ENCODE measurements at regions not wholly inside any gene's neighbourhood (a gene's known extent, or its start where the extent isn't known, plus 50 kb on each side); places are given as distances from the start of the nearest gene placed in this dataset.

DNA sequence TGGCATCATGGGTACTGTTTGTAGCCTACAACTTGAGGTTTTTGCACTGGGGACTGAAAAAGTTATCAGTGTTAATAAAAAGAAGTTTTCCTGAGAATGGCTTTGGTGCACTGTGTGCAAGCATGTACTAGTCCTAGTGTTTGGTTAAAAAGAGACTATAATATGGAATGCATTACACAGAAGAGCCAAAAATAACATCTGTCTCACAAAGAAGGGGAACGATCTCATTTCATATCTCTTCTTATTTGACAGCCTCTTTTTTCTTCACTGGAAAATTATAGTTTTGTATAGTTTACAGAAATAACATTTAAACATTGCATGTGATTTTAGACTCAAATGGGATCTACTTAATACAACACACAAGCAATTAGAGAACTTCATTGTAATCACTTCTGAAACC, 127.0 kb upstream of the GDNF start:
- Histone ChIP-seq H3K79me1 (ENCODE audit: low read depth in 1 of 2, low read length in 2 of 2) (no peaks in the 10 kb centered on the region), H3K9me3 (ENCODE audit: control insufficient read depth, insufficient read depth, low read length) (no peaks in the 10 kb centered on the region), H3K4ac (ENCODE audit: low read depth, low read length) (no peak overlapping the region), H2BK20ac (ENCODE audit: low read depth, low read length) (no peak overlapping the region), H4K8ac (ENCODE audit: low read depth in 2 of 2, low read length in 2 of 2) (no peak overlapping the region), H3K36me3 (ENCODE audit: control insufficient read depth, insufficient read depth, low read length) (no peaks in the 10 kb centered on the region), H3K4me1 (ENCODE audit: control insufficient read depth, insufficient read depth, low read length) (no peaks in the 10 kb centered on the region), H2BK15ac (ENCODE audit: low read depth, low read length) (no peak overlapping the region), H2AK5ac (ENCODE audit: low read depth, low read length) (no peak overlapping the region), H3K18ac (ENCODE audit: low read depth, low read length) (no peak overlapping the region), H3K23ac (ENCODE audit: low read depth, low read length) (no peak overlapping the region), H3K27me3 (ENCODE audit: control insufficient read depth, insufficient read depth, low read length) (peaks cover 7% of the 10 kb centered on the region), H2AK9ac (replicated peaks; ENCODE audit: low read depth, low read length, poor library complexity) (no peak overlapping the region), H3K4me3 (ENCODE audit: insufficient read depth, low read depth, low read length) (no peak overlapping the region), H3K9ac (ENCODE audit: low read depth, low read length) (no peak overlapping the region), H2BK120ac (ENCODE audit: low read depth, low read length) (no peak overlapping the region), H3K4me2 (ENCODE audit: low read depth, low read length) (no peak overlapping the region), H3K9me1 (ENCODE audit: insufficient read depth, low read length) (no peaks in the 10 kb centered on the region), H2AFZ (replicated peaks; ENCODE audit: low read length, poor library complexity) (no peak overlapping the region), H3K14ac (replicated peaks; ENCODE audit: low read depth, low read length) (no peak overlapping the region), H4K20me1 (ENCODE audit: insufficient read depth, low read length) (no peaks in the 10 kb centered on the region), H4K91ac (ENCODE audit: insufficient read depth, low read depth, low read length) (no peak overlapping the region), H2BK5ac (ENCODE audit: low read depth, low read length, poor library complexity, severe bottlenecking) (no peak overlapping the region), H4K5ac (ENCODE audit: low read depth, low read length) (no peak overlapping the region), H3K56ac (ENCODE audit: extremely low read depth, insufficient read depth, low read length) (no peak overlapping the region), H3K27ac (ENCODE audit: insufficient read depth, low read length) (no peak overlapping the region)
- DNase-seq (no peak), ATAC-seq (ENCODE audit: low read depth) (no peak)
- intact Hi-C loops (cut with micrococcal nuclease): no loop called here
- ChIA-PET CTCF (no interaction called here), POLR2A (ENCODE audit: unreplicated experiment) (no interaction called here)
- no TSS peak for BruUV-seq (replicated peaks)
- dilution Hi-C loops (cut with HindIII; ENCODE audit: low sequenced_read_pairs, unreplicated experiment): no loop called here
- in situ Hi-C loops (cut with MboI; ENCODE audit: low sequenced_read_pairs): no loop called here
- TF ChIP-seq MXI1 (IDR thresholded peaks at IDR 0.05; ENCODE audit: borderline replicate concordance, low read depth, low read length) (no peak), NFE2L2 (IDR thresholded peaks at IDR 0.05; ENCODE audit: low read depth, low read length) (no peak), SMC3 (IDR thresholded peaks at IDR 0.05; ENCODE audit: low read depth, low read length) (no peak), BHLHE40 (IDR thresholded peaks at IDR 0.05; ENCODE audit: low read depth, low read length) (no peak), MAZ (IDR thresholded peaks at IDR 0.05; ENCODE audit: borderline replicate concordance, low read depth, low read length) (no peak), RAD21 (IDR thresholded peaks at IDR 0.05; ENCODE audit: low read length) (no peak), MAFK (IDR thresholded peaks at IDR 0.05; ENCODE audit: low read depth, low read length) (no peak), CHD1 (IDR thresholded peaks at IDR 0.05; ENCODE audit: low read depth, low read length) (no peak), RCOR1 (IDR thresholded peaks at IDR 0.05; ENCODE audit: insufficient replicate concordance, low read length) (no peak)
- no CpG with 5 or more reads among the region's 1 CpG for WGBS, 2 experiments (ENCODE audit: extremely low coverage in 2 of 2, insufficient read length in 1 of 2)
